Endothelial cell of umbilical vein (primary cell): ENCODE measurements at regions not wholly inside any gene's neighbourhood (a gene's known extent, or its start where the extent isn't known, plus 50 kb on each side); places are given as distances from the start of the nearest gene placed in this dataset.

Source experiments
- BruUV-seq: library from RNA; stranded (reverse); fragments of 400-500 nt; replicated peaks from 2 replicates; lab custom pipeline; 2021; lab: Mats Ljungman, UMichigan
- CTCF ChIA-PET: fragments of 300-600, 350-600 bp; sonication (Branson Sonifier 250); formaldehyde crosslinking; loops from one replicate; lab custom pipeline; 2021; ENCODE audit warnings: antibody characterized with exemption, inconsistent platforms; lab: Charles Lee
- POLR2A ChIA-PET: fragments of 300-600, 350-600 bp; sonication (Branson Sonifier 250); formaldehyde crosslinking; loops from one replicate; lab custom pipeline; 2021; ENCODE audit warnings: antibody characterized with exemption, inconsistent platforms; lab: Charles Lee
- DNase-seq: peaks from one replicate; pipeline ENCODE4 v3.0.0-alpha.2; 2011; ENCODE audit warnings: low read depth, low spot score
- FAIRE-seq: peaks from 2 replicates; lab custom pipeline; 2011; peaks lifted over from hg19 to GRCh38; lab: Jason Lieb, UNC
- H2AFZ ChIP-seq: 2 replicates; pipeline ENCODE4 v1.6.0; 2012; ENCODE audit warnings: low read depth, low read length, control low read depth, inconsistent platforms
- H3K27ac ChIP-seq: 2 replicates; pipeline ENCODE4 v1.5.1; 2011; ENCODE audit warnings: low read depth, mild to moderate bottlenecking, control low read depth, low read length, moderate library complexity; ENCODE audit not compliant: insufficient read depth
- H3K27me3 ChIP-seq, 2 experiments: 2 replicates each; pipeline versions ENCODE4 v1.6.0 to v1.6.1; 2011; ENCODE audit warnings: low read length in 2 of 2, mixed read lengths in 1 of 2; ENCODE audit not compliant: control insufficient read depth in 2 of 2, insufficient read depth in 2 of 2
- H3K36me3 ChIP-seq, 2 experiments: 2 replicates in 1 of 2; 3 replicates in 1 of 2; pipeline ENCODE4 v1.5.1; 2011; ENCODE audit warnings: low read length in 2 of 2, mild to moderate bottlenecking in 1 of 2, moderate library complexity in 1 of 2; ENCODE audit not compliant: control insufficient read depth in 2 of 2, insufficient read depth in 2 of 2; ENCODE audit errors: extremely low read depth in 1 of 2
- H3K4me1 ChIP-seq: 3 replicates; pipeline ENCODE4 v1.5.1; 2011; ENCODE audit warnings: mild to moderate bottlenecking, low read length; ENCODE audit not compliant: control insufficient read depth, insufficient read depth; ENCODE audit errors: extremely low read depth
- H3K4me2 ChIP-seq: 2 replicates; pipeline ENCODE4 v1.6.1; 2011; ENCODE audit warnings: low read length, control low read depth, mixed read lengths; ENCODE audit not compliant: insufficient read depth
- H3K4me3 ChIP-seq, 3 experiments: fragments of 200-600 bp in 1 of 3; sonication (generic), shearing (Covaris generic) in 1 of 3; replicated peaks in 1 of 3; 2 replicates each; pipeline ENCODE4 v1.5.1; 2011 to 2016; ENCODE audit warnings: control low read depth in 3 of 3, low read length in 3 of 3, mild to moderate bottlenecking in 2 of 3, inconsistent platforms in 1 of 3, low read depth in 1 of 3, moderate library complexity in 1 of 3; ENCODE audit not compliant: insufficient read depth in 1 of 3
- H3K79me2 ChIP-seq: 2 replicates; pipeline ENCODE4 v1.6.0; 2012; ENCODE audit warnings: low read length, inconsistent platforms; ENCODE audit not compliant: control insufficient read depth, insufficient read depth
- H3K9ac ChIP-seq: replicated peaks from 2 replicates; pipeline ENCODE3; 2011; ENCODE audit warnings: low read length, control low read depth; ENCODE audit not compliant: insufficient read depth; ENCODE audit errors: extremely low read depth
- H3K9me1 ChIP-seq: replicated peaks from 3 replicates; pipeline ENCODE4 v1.6.0; 2011; ENCODE audit warnings: mild to moderate bottlenecking, low read length; ENCODE audit not compliant: control insufficient read depth, insufficient read depth; ENCODE audit errors: extremely low read depth
- H3K9me3 ChIP-seq: replicated peaks from 2 replicates; pipeline ENCODE4 v1.5.1; 2012; ENCODE audit warnings: low read length, inconsistent platforms; ENCODE audit not compliant: control insufficient read depth, insufficient read depth
- H4K20me1 ChIP-seq: replicated peaks from 2 replicates; pipeline ENCODE3; 2011; ENCODE audit warnings: mild to moderate bottlenecking, low read length; ENCODE audit not compliant: control insufficient read depth, insufficient read depth; ENCODE audit errors: extremely low read depth
- CTCF ChIP-seq, 2 donors: IDR thresholded peaks; 1 replicate in 1 of 2; 2 replicates in 1 of 2; pipeline ENCODE4 v1.5.1; 2011; ENCODE audit warnings: low read length in 2 of 2, mild to moderate bottlenecking in 2 of 2, moderate library complexity in 2 of 2, control low read depth in 1 of 2, inconsistent platforms in 1 of 2, low read depth in 1 of 2; ENCODE audit not compliant: insufficient read depth in 1 of 2; ENCODE audit errors: extremely low read depth in 1 of 2
- EZH2 ChIP-seq: IDR thresholded peaks from 2 replicates; pipeline ENCODE4 v1.6.1; 2012; ENCODE audit warnings: borderline replicate concordance, low read depth, mild to moderate bottlenecking, moderate library complexity, low read length, inconsistent platforms; ENCODE audit not compliant: severe bottlenecking
- FOS ChIP-seq: IDR thresholded peaks from 2 replicates; pipeline ENCODE4 v1.6.1; 2011; ENCODE audit warnings: mild to moderate bottlenecking, low read length, moderate library complexity, borderline replicate concordance; ENCODE audit not compliant: insufficient read depth
- GATA2 ChIP-seq: IDR thresholded peaks from 2 replicates; pipeline ENCODE4 v1.7.0; 2011; ENCODE audit warnings: low read depth, mild to moderate bottlenecking, moderate library complexity, mixed read lengths, low read length; ENCODE audit not compliant: insufficient read length, insufficient read depth
- JUN ChIP-seq: IDR thresholded peaks from 2 replicates; pipeline ENCODE4 v1.6.1; 2011; ENCODE audit warnings: borderline replicate concordance, low read depth; ENCODE audit not compliant: insufficient read length, insufficient read depth
- MAX ChIP-seq: IDR thresholded peaks from 2 replicates; pipeline ENCODE4 v1.6.1; 2011; ENCODE audit not compliant: insufficient read depth, insufficient read length
- MYC ChIP-seq: IDR thresholded peaks from one replicate; pipeline ENCODE4 v1.6.1; 2011; ENCODE audit warnings: mild to moderate bottlenecking, low read depth, low read length
- POLR2A ChIP-seq: IDR thresholded peaks from 2 replicates; pipeline ENCODE4 v1.6.1; 2012; ENCODE audit warnings: low read depth, mild to moderate bottlenecking, control low read depth, low read length
- POLR2AphosphoS5 ChIP-seq: IDR thresholded peaks from 2 replicates; pipeline ENCODE4 v1.6.1; 2012; ENCODE audit warnings: low read depth, mild to moderate bottlenecking, control low read depth, low read length, moderate library complexity; ENCODE audit not compliant: insufficient read depth
- dilution Hi-C: fragments of 300-500 bp; cut with MboI; formaldehyde crosslinking; loops from one replicate; pipeline ENCODE4 v1.15.0; 2019; ENCODE audit warnings: low sequenced_read_pairs; ENCODE audit not compliant: extremely low pct_ligation_motif_present
- intact Hi-C: fragments of 100-400 bp; cut with micrococcal nuclease; formaldehyde crosslinking; loops from one replicate; pipeline ENCODE4 v1.10.0; 2022

GRCh38 chrX:69314436-69315348 is 149.4 kb upstream of the PJA1 start:
- DNase-seq: no peak
- ChIA-PET CTCF (no interaction called here), POLR2A (no interaction called here)
- no peaks in the 10 kb centered on the region for H3K4me1 ChIP-seq
- intact Hi-C loops: no loop called here
- H3K9me1 ChIP-seq: no peaks in the 10 kb centered on the region
- H2AFZ ChIP-seq: no peak overlapping the region
- no peaks in the 10 kb centered on the region for H3K9me3 ChIP-seq
- FAIRE-seq: no peak
- H3K27ac ChIP-seq: no peak overlapping the region
- no peaks in the 10 kb centered on the region for H4K20me1 ChIP-seq
- no TSS peak for BruUV-seq
- no peaks in the 10 kb centered on the region for H3K36me3 ChIP-seq
- H3K79me2 ChIP-seq: no peaks in the 10 kb centered on the region
- no peak overlapping the region for H3K4me2 ChIP-seq
- TF ChIP-seq EZH2 (no peak), MYC (no peak), JUN (no peak), MAX (no peak), FOS (no peak), GATA2 (no peak), POLR2AphosphoS5 (no peak), POLR2A (no peak), CTCF (IDR thresholded peaks at IDR 0.05; ENCODE audit: extremely low read depth in 1 of 2, insufficient read depth in 1 of 2, low read depth in 1 of 2, low read length in 2 of 2) (no peak)
- no peak overlapping the region for H3K9ac ChIP-seq
- H3K4me3 ChIP-seq: no peak overlapping the region
- H3K27me3 ChIP-seq: no peaks in the 10 kb centered on the region
- dilution Hi-C loops: no loop called here
